ENCODE measurements at regions not wholly inside any gene's neighbourhood (a gene's known extent, or its start where the extent isn't known, plus 50 kb on each side); places are given as distances from the start of the nearest gene placed in this dataset.

- WGBS, 2 experiments: 100% methylated on average over 1 of the region's 3 CpGs
- no peaks in the 10 kb centered on the region for H3K27me3 ChIP-seq (ENCODE audit: control insufficient read depth, insufficient read depth, low read length, poor library complexity, severe bottlenecking)
- H3K4me1 ChIP-seq (ENCODE audit: control insufficient read depth, insufficient read depth, low read length): no peaks in the 10 kb centered on the region
- H3K4me3 ChIP-seq (ENCODE audit: insufficient read depth, low read depth, low read length): no peak overlapping the region
- no peaks in the 10 kb centered on the region for H3K36me3 ChIP-seq (ENCODE audit: control insufficient read depth, insufficient read depth, low read length)
- no peak overlapping the region for H3K27ac ChIP-seq (ENCODE audit: insufficient read depth, low read depth, low read length, poor library complexity, severe bottlenecking)
- H3K9me3 ChIP-seq (ENCODE audit: control insufficient read depth, low read length): no peaks in the 10 kb centered on the region
These were observed 964.9 kb upstream of the C9orf72 start for GRCh38 chr9:28538132-28538531.

GRCh38 chr9:28539434-28540070 is 966.3 kb upstream of the C9orf72 start:
- 100% methylated on average over 1 of the region's 1 CpG for WGBS, 2 experiments
- no peaks in the 10 kb centered on the region for H3K4me1 ChIP-seq (ENCODE audit: control insufficient read depth, insufficient read depth, low read length)
- H3K27me3 ChIP-seq (ENCODE audit: control insufficient read depth, insufficient read depth, low read length, poor library complexity, severe bottlenecking): no peaks in the 10 kb centered on the region
- no peak overlapping the region for H3K4me3 ChIP-seq (ENCODE audit: insufficient read depth, low read depth, low read length)
- no peak overlapping the region for H3K27ac ChIP-seq (ENCODE audit: insufficient read depth, low read depth, low read length, poor library complexity, severe bottlenecking)
- H3K9me3 ChIP-seq (ENCODE audit: control insufficient read depth, low read length): no peaks in the 10 kb centered on the region
- H3K36me3 ChIP-seq (ENCODE audit: control insufficient read depth, insufficient read depth, low read length): no peaks in the 10 kb centered on the region

- 89% methylated on average over 4 of the region's 4 CpGs for WGBS, 2 experiments
- no peaks in the 10 kb centered on the region for H3K9me3 ChIP-seq (ENCODE audit: control insufficient read depth, low read length)
- H3K27me3 ChIP-seq (ENCODE audit: control insufficient read depth, insufficient read depth, low read length, poor library complexity, severe bottlenecking): no peaks in the 10 kb centered on the region
- no peaks in the 10 kb centered on the region for H3K36me3 ChIP-seq (ENCODE audit: control insufficient read depth, insufficient read depth, low read length)
- H3K27ac ChIP-seq (ENCODE audit: insufficient read depth, low read depth, low read length, poor library complexity, severe bottlenecking): no peak overlapping the region
- no peak overlapping the region for H3K4me3 ChIP-seq (ENCODE audit: insufficient read depth, low read depth, low read length)
- no peaks in the 10 kb centered on the region for H3K4me1 ChIP-seq (ENCODE audit: control insufficient read depth, insufficient read depth, low read length)
These were observed 969.6 kb upstream of the C9orf72 start for GRCh38 chr9:28542928-28543327.

GRCh38 chr9:28547527-28547926 is 974.2 kb upstream of the C9orf72 start:
- 90 to 92% methylated on average over 2 of the region's 2 CpGs for WGBS, 2 experiments
- Histone ChIP-seq H3K4me3 (ENCODE audit: insufficient read depth, low read depth, low read length) (no peak overlapping the region), H3K27me3 (ENCODE audit: control insufficient read depth, insufficient read depth, low read length, poor library complexity, severe bottlenecking) (no peaks in the 10 kb centered on the region), H3K4me1 (ENCODE audit: control insufficient read depth, insufficient read depth, low read length) (no peaks in the 10 kb centered on the region), H3K9me3 (ENCODE audit: control insufficient read depth, low read length) (no peaks in the 10 kb centered on the region), H3K36me3 (ENCODE audit: control insufficient read depth, insufficient read depth, low read length) (no peaks in the 10 kb centered on the region), H3K27ac (ENCODE audit: insufficient read depth, low read depth, low read length, poor library complexity, severe bottlenecking) (no peak overlapping the region)

- Histone ChIP-seq H3K4me3 (ENCODE audit: insufficient read depth, low read depth, low read length) (no peak overlapping the region), H3K27ac (ENCODE audit: insufficient read depth, low read depth, low read length, poor library complexity, severe bottlenecking) (no peak overlapping the region), H3K36me3 (ENCODE audit: control insufficient read depth, insufficient read depth, low read length) (no peaks in the 10 kb centered on the region), H3K27me3 (ENCODE audit: control insufficient read depth, insufficient read depth, low read length, poor library complexity, severe bottlenecking) (no peaks in the 10 kb centered on the region), H3K4me1 (ENCODE audit: control insufficient read depth, insufficient read depth, low read length) (no peaks in the 10 kb centered on the region), H3K9me3 (ENCODE audit: control insufficient read depth, low read length) (no peaks in the 10 kb centered on the region)
- 93 to 95% methylated on average over 7 of the region's 7 CpGs for WGBS, 2 experiments
These were observed 990.1 kb upstream of the C9orf72 start for GRCh38 chr9:28563291-28563934.

- H3K4me3 ChIP-seq (ENCODE audit: insufficient read depth, low read depth, low read length): no peak overlapping the region
- H3K4me1 ChIP-seq (ENCODE audit: control insufficient read depth, insufficient read depth, low read length): no peaks in the 10 kb centered on the region
- no peaks in the 10 kb centered on the region for H3K9me3 ChIP-seq (ENCODE audit: control insufficient read depth, low read length)
- H3K27me3 ChIP-seq (ENCODE audit: control insufficient read depth, insufficient read depth, low read length, poor library complexity, severe bottlenecking): no peaks in the 10 kb centered on the region
- H3K36me3 ChIP-seq (ENCODE audit: control insufficient read depth, insufficient read depth, low read length): no peaks in the 10 kb centered on the region
- no peak overlapping the region for H3K27ac ChIP-seq (ENCODE audit: insufficient read depth, low read depth, low read length, poor library complexity, severe bottlenecking)
- WGBS, 2 experiments: 100% methylated on average over 1 of the region's 1 CpG; no CpG with 5 or more reads in 1 of the 2 experiments
These were observed 1010.6 kb upstream of the C9orf72 start for GRCh38 chr9:28583832-28584231.

GRCh38 chr9:28584542-28584941 is 1011.3 kb upstream of the C9orf72 start:
- Histone ChIP-seq H3K4me3 (ENCODE audit: insufficient read depth, low read depth, low read length) (no peak overlapping the region), H3K27me3 (ENCODE audit: control insufficient read depth, insufficient read depth, low read length, poor library complexity, severe bottlenecking) (no peaks in the 10 kb centered on the region), H3K9me3 (ENCODE audit: control insufficient read depth, low read length) (no peaks in the 10 kb centered on the region), H3K4me1 (ENCODE audit: control insufficient read depth, insufficient read depth, low read length) (no peaks in the 10 kb centered on the region), H3K36me3 (ENCODE audit: control insufficient read depth, insufficient read depth, low read length) (no peaks in the 10 kb centered on the region), H3K27ac (ENCODE audit: insufficient read depth, low read depth, low read length, poor library complexity, severe bottlenecking) (no peak overlapping the region)
- WGBS, 2 experiments: no CpG with 5 or more reads among the region's 2 CpGs

- Histone ChIP-seq H3K27ac (ENCODE audit: insufficient read depth, low read depth, low read length, poor library complexity, severe bottlenecking) (no peak overlapping the region), H3K27me3 (ENCODE audit: control insufficient read depth, insufficient read depth, low read length, poor library complexity, severe bottlenecking) (no peaks in the 10 kb centered on the region), H3K36me3 (ENCODE audit: control insufficient read depth, insufficient read depth, low read length) (no peaks in the 10 kb centered on the region), H3K9me3 (ENCODE audit: control insufficient read depth, low read length) (no peaks in the 10 kb centered on the region), H3K4me1 (ENCODE audit: control insufficient read depth, insufficient read depth, low read length) (no peaks in the 10 kb centered on the region), H3K4me3 (ENCODE audit: insufficient read depth, low read depth, low read length) (no peak overlapping the region)
- WGBS, 2 experiments: 92 to 97% methylated on average over 1 of the region's 1 CpG
These were observed 1013.8 kb upstream of the C9orf72 start for GRCh38 chr9:28587052-28587451.

- H3K27me3 ChIP-seq (ENCODE audit: control insufficient read depth, insufficient read depth, low read length, poor library complexity, severe bottlenecking): no peaks in the 10 kb centered on the region
- H3K27ac ChIP-seq (ENCODE audit: insufficient read depth, low read depth, low read length, poor library complexity, severe bottlenecking): no peak overlapping the region
- H3K36me3 ChIP-seq (ENCODE audit: control insufficient read depth, insufficient read depth, low read length): no peaks in the 10 kb centered on the region
- H3K4me3 ChIP-seq (ENCODE audit: insufficient read depth, low read depth, low read length): no peak overlapping the region
- WGBS, 2 experiments: 80 to 91% methylated on average over 3 of the region's 3 CpGs
- H3K4me1 ChIP-seq (ENCODE audit: control insufficient read depth, insufficient read depth, low read length): no peaks in the 10 kb centered on the region
- no peaks in the 10 kb centered on the region for H3K9me3 ChIP-seq (ENCODE audit: control insufficient read depth, low read length)
These were observed 1025.1 kb upstream of the C9orf72 start for GRCh38 chr9:28598408-28598807.

- H3K27me3 ChIP-seq (ENCODE audit: control insufficient read depth, insufficient read depth, low read length, poor library complexity, severe bottlenecking): no peaks in the 10 kb centered on the region
- no CpG with 5 or more reads among the region's 1 CpG for WGBS, 2 experiments
- no peak overlapping the region for H3K27ac ChIP-seq (ENCODE audit: insufficient read depth, low read depth, low read length, poor library complexity, severe bottlenecking)
- no peaks in the 10 kb centered on the region for H3K36me3 ChIP-seq (ENCODE audit: control insufficient read depth, insufficient read depth, low read length)
- H3K4me3 ChIP-seq (ENCODE audit: insufficient read depth, low read depth, low read length): no peak overlapping the region
- H3K9me3 ChIP-seq (ENCODE audit: control insufficient read depth, low read length): no peaks in the 10 kb centered on the region
- no peaks in the 10 kb centered on the region for H3K4me1 ChIP-seq (ENCODE audit: control insufficient read depth, insufficient read depth, low read length)
These were observed 1026.9 kb upstream of the C9orf72 start for GRCh38 chr9:28600226-28600625.

Measured in ectodermal cell (in vitro differentiated cells).